Right atrium auricular region (tissue), 2 donors: ENCODE measurements at regions not wholly inside any gene's neighbourhood (a gene's known extent, or its start where the extent isn't known, plus 50 kb on each side); places are given as distances from the start of the nearest gene placed in this dataset.
A peak's percentile ranks its signal among the peaks of the same experiment; 100 is the strongest.

Source experiments
- DNase-seq: peaks from one replicate; pipeline ENCODE4 v3.0.0-alpha.2; 2019; ENCODE audit warnings: low spot score
- H3K27ac ChIP-seq, 2 donors: fragments of 200-600 bp; sonication (generic); 1 replicate in 1 of 2; 2 replicates in 1 of 2; pipeline ENCODE4 v1.5.1; 2016 to 2019
- H3K27me3 ChIP-seq, 2 donors: fragments of 200-600 bp; sonication (generic); one replicate each; pipeline versions ENCODE4 v1.5.1 to v1.6.0; 2017 to 2019
- H3K36me3 ChIP-seq: fragments of 200-600 bp; sonication (generic); one replicate; pipeline ENCODE4 v1.5.1; 2016
- H3K4me1 ChIP-seq, 2 donors: fragments of 200-600 bp; sonication (generic); one replicate each; pipeline versions ENCODE4 v1.5.1 to v1.6.0; 2017 to 2019
- H3K4me3 ChIP-seq, 2 donors: fragments of 200-600 bp; sonication (generic); 1 replicate in 1 of 2; 2 replicates in 1 of 2; pipeline ENCODE4 v1.5.1; 2017 to 2019; ENCODE audit warnings: mild to moderate bottlenecking in 1 of 2, moderate library complexity in 1 of 2
- H3K9me3 ChIP-seq, 2 donors: fragments of 200-600 bp; sonication (generic); one replicate each; pipeline ENCODE4 v1.5.1; 2019
- CTCF ChIP-seq, 2 donors: fragments of 200-600 bp; sonication (generic); IDR thresholded peaks; one replicate each; pipeline ENCODE4 v1.5.1; 2019; ENCODE audit warnings: antibody characterized with exemption in 2 of 2

- H3K36me3 ChIP-seq, result no peaks in the 10 kb centered on the region
- no peak overlapping the region for H3K4me3 ChIP-seq
- DNase-seq, result no peak
- H3K27ac ChIP-seq, result peak overlapping the region; percentile 63 to 82
- no peaks in the 10 kb centered on the region for H3K4me1 ChIP-seq
- no peaks in the 10 kb centered on the region for H3K27me3 ChIP-seq
- no peak for TF ChIP-seq CTCF (IDR thresholded peaks at IDR 0.05)
- H3K9me3 ChIP-seq, result no peaks in the 10 kb centered on the region
Measured at GRCh38 chrX:109927663-109928273, 75.1 kb upstream of the TMEM164 start.

DNA sequence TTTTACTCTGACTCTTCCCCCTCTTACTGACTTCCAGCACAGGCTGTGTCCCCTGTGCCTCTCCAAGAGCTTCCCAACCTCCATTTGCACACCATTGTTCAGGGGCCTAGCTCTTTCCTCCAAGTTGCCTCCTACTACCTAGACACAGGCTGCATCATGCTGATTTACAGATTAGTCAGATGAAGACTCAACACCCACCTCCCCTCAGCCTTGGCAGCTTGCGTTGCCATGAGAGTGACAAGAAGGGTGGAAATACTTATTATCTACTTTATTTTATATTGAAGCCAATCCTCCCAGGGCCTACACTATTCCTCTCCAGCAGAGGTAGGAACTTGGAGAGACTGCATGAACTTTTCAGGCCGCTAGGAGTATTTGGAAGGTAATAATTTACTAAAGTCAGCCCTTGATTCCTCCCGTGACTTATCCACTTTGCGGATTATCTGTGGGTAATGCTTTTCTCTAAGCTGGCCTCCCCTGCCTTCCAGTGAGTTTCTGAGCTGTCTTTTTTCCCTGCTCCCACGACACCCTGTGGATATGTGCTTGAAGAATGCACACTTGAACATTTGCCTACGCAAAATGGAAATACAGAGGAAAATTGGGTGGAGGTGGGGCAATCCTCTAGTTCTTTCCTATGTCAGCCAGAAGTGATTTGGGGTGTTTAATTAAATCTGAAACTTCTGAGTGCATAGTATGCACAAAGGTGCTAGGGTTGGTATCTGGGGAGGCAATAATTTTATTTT is 74.1 kb upstream of the TMEM164 start:
- TF ChIP-seq CTCF (IDR thresholded peaks at IDR 0.05), result no peak
- no peak for DNase-seq
- Histone ChIP-seq H3K9me3 (no peaks in the 10 kb centered on the region), H3K36me3 (no peaks in the 10 kb centered on the region), H3K4me3 (no peak overlapping the region), H3K4me1 (no peaks in the 10 kb centered on the region), H3K27me3 (no peaks in the 10 kb centered on the region), H3K27ac (peak overlapping the region; percentile 55 to 82)

DNA sequence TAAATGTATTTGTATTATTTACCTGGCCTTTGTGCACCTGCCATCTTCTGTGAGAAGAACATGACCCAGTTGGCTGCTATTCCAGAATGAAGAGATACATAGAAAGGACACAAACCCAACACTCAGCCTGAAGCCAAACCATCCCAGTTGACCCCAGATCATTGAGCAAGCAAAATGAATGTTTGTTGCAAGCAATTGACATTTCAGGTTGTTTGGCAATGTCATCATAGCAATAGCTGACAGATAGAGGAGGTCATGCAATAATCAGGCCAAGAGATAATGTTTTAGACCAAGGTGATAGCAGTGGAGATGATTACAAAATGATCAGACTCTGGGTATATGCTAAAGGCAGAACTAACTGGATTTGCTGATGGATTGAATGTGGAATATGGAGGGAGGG is 71.2 kb upstream of the TMEM164 start:
- Histone ChIP-seq H3K4me1 (no peaks in the 10 kb centered on the region), H3K27ac (no peak overlapping the region), H3K27me3 (no peaks in the 10 kb centered on the region), H3K36me3 (no peaks in the 10 kb centered on the region), H3K4me3 (no peak overlapping the region), H3K9me3 (no peaks in the 10 kb centered on the region)
- no peak for TF ChIP-seq CTCF (IDR thresholded peaks at IDR 0.05)
- no peak for DNase-seq

GRCh38 chrX:109934434-109934833 is 68.5 kb upstream of the TMEM164 start:
- TF ChIP-seq CTCF (IDR thresholded peaks at IDR 0.05), result no peak
- H3K4me1 ChIP-seq, result no peaks in the 10 kb centered on the region
- H3K27me3 ChIP-seq, result no peaks in the 10 kb centered on the region
- H3K4me3 ChIP-seq, result no peak overlapping the region
- DNase-seq, result no peak
- H3K27ac ChIP-seq, result no peak overlapping the region
- no peaks in the 10 kb centered on the region for H3K9me3 ChIP-seq
- H3K36me3 ChIP-seq, result no peaks in the 10 kb centered on the region

GRCh38 chrX:109934935-109935334 is 68.0 kb upstream of the TMEM164 start:
- DNase-seq, result no peak
- no peaks in the 10 kb centered on the region for H3K4me1 ChIP-seq
- H3K36me3 ChIP-seq, result no peaks in the 10 kb centered on the region
- no peak overlapping the region for H3K27ac ChIP-seq
- no peaks in the 10 kb centered on the region for H3K27me3 ChIP-seq
- TF ChIP-seq CTCF (IDR thresholded peaks at IDR 0.05), result no peak
- no peak overlapping the region for H3K4me3 ChIP-seq
- H3K9me3 ChIP-seq, result no peaks in the 10 kb centered on the region
